ENCODE measurements at regions not wholly inside any gene's neighbourhood (a gene's known extent, or its start where the extent isn't known, plus 50 kb on each side); places are given as distances from the start of the nearest gene placed in this dataset.

DNA sequence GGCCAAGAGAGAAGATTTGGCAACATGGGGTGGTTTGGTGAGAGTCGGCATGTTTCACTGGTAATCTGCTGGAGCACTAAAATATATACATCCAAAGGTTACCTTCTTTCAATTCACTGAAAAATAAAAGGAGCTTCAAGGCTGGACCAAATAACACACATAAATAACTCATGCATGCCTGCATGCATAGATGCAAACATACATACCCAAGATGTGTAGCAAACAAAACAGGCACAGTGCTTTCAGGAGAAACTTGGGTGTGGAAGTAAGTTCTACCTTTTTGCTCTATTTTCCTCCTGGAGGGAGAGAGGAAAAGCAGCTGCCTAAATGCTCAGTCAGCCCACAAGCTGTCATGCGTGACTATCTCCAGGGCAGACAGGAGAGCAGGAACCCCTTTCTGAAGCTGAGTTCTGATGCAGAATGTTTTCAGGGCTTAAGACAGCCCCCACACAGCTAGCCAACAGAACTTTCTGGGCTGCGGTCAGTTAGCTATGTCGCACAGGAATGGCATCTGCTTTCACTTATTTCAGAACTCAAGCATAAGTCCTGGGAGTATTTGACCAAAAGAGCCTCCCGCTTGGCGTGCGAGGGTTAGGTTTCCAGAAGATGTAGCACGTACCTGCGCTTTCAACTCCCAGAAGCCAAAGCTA, 166.2 kb downstream of the TOMM20 start:
- TF ChIP-seq, protein P1, sequence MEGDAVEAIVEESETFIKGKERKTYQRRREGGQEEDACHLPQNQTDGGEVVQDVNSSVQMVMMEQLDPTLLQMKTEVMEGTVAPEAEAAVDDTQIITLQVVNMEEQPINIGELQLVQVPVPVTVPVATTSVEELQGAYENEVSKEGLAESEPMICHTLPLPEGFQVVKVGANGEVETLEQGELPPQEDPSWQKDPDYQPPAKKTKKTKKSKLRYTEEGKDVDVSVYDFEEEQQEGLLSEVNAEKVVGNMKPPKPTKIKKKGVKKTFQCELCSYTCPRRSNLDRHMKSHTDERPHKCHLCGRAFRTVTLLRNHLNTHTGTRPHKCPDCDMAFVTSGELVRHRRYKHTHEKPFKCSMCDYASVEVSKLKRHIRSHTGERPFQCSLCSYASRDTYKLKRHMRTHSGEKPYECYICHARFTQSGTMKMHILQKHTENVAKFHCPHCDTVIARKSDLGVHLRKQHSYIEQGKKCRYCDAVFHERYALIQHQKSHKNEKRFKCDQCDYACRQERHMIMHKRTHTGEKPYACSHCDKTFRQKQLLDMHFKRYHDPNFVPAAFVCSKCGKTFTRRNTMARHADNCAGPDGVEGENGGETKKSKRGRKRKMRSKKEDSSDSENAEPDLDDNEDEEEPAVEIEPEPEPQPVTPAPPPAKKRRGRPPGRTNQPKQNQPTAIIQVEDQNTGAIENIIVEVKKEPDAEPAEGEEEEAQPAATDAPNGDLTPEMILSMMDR (IDR thresholded peaks at IDR 0.05; ENCODE audit: low read depth, low read length, missing control alignments) = no peak
- H3K4me3 ChIP-seq (ENCODE audit: low read depth, low read length) = peak overlapping the region; percentile 38; the same call in 1 of the 2 replicates
- DNase-seq (ENCODE audit: low read depth) = peak; percentile 90

DNA sequence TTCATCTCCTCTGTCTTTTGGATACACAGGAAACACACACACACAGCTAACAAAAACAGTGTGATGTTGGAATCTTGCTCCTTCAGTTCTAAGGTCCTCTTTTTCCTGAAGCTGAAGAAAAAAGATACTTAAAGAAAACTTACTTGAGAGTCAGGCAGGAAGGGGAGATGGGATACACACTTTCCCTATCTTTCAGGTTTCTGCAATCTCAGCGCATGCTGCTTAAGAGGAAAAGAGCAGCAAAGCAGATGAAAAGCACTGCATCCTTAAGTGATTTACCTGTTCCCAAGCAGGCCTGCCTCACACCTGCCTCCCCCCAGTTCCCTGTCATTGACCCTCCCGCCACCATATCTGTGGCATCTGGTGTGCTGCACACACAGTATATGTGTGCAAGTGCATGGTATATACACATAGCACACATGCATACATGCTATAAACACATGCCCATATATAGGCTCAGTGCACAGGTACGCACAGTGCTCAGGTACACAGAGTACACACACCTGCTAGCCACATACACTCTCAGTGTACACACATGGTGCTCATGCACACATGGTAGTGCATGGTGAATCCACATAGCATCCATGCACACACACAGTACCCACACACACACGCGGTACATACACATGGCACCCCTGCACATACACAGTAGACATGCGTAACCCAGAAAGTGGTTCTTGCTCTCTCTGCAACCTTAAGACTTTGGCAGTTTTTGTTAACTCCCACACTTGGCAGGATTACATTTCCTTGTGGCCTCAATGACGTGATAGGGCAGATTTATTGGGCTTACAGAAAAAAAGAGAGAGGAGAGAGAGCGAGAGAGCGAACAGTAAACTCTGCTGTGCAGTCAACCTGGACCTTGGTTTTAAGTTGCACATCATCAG, 166.9 kb downstream of the TOMM20 start:
- DNase-seq (ENCODE audit: low read depth) = no peak
- TF ChIP-seq, protein P1 (IDR thresholded peaks at IDR 0.05; ENCODE audit: low read depth, low read length, missing control alignments) = no peak
- H3K4me3 ChIP-seq (ENCODE audit: low read depth, low read length) = no peak overlapping the region; the same call in 1 of the 2 replicates

DNA sequence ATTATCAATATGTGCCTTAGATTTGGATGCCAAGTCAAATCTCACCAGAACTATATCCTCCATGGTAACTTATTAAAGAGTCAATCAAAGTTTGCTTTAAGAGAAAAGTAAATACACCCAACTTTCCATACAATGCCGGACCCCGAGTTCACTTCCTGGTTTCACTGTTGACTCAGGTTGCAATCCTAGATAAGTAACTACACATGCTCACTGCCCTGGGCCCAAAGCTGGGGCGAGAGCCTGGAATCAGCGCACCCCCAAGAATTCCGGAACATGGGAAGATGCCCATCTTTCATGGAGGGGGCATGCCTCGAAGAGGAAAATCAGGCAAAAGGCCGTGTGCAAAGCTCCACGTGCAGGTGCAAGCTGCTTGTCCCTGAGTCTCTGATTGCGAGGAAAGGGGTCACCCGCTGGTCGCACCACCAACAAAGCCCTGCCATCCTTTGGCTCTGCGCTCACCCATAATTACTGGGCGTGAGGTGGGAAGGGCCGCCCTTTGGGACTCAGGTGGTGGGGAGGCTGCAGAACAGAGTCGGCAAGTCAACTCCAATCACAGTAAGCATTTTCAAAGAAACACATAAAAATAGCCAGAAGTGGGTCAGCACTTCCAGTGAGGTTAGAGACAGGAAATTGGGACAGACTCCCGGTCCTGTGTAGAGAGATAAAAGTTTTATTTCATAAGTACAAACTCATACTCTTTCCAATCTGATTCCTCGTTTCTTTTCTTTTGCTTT, 167.7 kb downstream of the TOMM20 start:
- no peak for DNase-seq (ENCODE audit: low read depth)
- no peak overlapping the region for H3K4me3 ChIP-seq (ENCODE audit: low read depth, low read length)
- TF ChIP-seq, protein P1 (IDR thresholded peaks at IDR 0.05; ENCODE audit: low read depth, low read length, missing control alignments) = no peak

DNA sequence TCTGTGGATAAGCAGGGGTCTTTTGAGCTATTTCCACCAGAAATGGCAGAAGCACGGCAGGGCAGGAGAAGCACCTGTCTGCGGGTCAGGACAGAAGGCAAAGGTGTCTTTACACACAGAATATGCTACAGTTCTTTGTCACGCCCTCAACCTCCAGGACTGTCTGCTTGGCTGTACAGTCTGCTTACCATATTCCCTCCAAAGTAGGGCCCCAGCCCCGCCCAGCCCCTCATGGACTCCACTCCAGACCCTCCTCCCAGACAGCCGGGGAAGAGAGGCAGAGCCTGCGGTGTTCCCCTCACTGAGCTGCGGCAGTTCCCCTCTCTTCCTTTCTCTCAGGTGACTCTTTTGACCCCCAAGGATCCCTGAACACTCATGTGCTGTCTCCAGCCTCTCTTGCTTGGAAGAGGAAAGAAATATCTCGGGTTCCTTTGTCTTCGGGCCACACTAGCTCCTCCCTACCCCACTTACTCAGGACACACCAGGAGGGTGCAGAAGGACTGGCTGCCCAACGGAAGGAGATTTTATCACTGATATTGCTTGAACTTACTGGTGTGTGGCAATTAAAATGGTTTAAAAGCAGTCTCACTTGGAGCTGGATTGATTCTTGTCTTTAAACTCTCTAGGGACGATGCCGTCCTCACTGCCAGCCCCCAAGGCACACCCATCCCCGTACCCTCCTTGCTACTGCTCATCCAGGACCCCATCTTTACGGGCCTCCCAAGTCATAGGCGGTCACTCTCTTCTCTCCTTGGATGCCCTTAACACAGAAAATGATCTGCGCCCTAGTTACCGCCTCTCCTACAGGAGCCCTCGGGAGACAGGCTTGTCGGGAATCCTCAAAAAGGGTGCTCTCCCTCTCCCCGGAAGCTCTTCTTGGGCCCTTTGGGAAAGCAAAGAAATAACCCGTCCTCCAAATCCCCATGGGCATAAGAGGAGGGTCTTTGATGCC, 169.7 kb downstream of the TOMM20 start:
- no peak for DNase-seq (ENCODE audit: low read depth)
- no peak overlapping the region for H3K4me3 ChIP-seq (ENCODE audit: low read depth, low read length)
- TF ChIP-seq, protein P1 (IDR thresholded peaks at IDR 0.05; ENCODE audit: low read depth, low read length, missing control alignments) = no peak

DNA sequence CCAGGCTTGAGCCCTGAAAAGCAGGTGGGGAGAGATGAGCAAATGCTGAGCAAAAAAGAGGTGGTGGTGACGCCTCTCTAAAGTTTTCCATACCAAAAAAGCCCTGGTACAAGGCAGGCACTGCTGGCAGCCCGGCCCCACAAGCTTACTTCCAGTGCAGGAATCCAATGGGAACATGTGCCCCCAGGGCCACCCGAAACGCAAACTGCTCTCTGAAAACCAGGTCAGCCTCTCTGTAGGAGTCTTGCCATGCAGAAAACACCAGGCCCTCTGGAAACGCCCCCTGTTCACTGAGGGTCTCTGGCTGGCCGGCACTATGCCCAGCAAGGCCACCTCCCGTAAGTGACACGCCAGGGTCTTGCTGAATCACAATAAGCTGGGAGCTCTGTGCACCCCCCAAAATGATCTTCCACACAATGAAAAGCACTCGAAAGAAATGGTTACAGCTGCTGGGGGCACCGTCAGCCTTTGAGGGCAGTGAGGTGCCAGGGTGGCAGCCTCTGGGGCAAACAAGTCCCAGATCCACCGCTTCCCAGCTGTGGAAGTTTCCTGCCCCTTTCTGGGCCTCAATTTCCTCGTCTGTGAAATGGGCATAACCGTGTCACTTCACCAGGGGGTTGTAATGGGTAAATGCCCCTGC, 170.5 kb downstream of the TOMM20 start:
- no peak for DNase-seq (ENCODE audit: low read depth)
- H3K4me3 ChIP-seq (ENCODE audit: low read depth, low read length) = no peak overlapping the region
- TF ChIP-seq, protein P1 (IDR thresholded peaks at IDR 0.05; ENCODE audit: low read depth, low read length, missing control alignments) = no peak

All from GM12864 (cell line).